Natural killer cell (primary cell): ENCODE measurements at regions not wholly inside any gene's neighbourhood (a gene's known extent, or its start where the extent isn't known, plus 50 kb on each side); places are given as distances from the start of the nearest gene placed in this dataset.

Source experiments
- ATAC-seq, 3 donors: fragments of 150-1000 bp in 2 of 3; fragments of 200-7000 bp in 1 of 3; cut with Tn5 transposase; 1 replicate in 1 of 3; 2 replicates in 2 of 3; pipeline ENCODE4 v1.10.0; 2021; ENCODE audit warnings: mild to moderate bottlenecking in 2 of 3, moderate library complexity in 2 of 3
- DNase-seq, 2 donors: peaks; one replicate each; pipeline versions ENCODE4 v3.0.0 to v3.0.0-alpha.2; 2013 to 2021; ENCODE audit warnings: mixed read lengths in 1 of 2
- H3K27ac ChIP-seq: one replicate; pipeline ENCODE4 v1.5.1; 2013; ENCODE audit warnings: mild to moderate bottlenecking, low read length
- H3K27me3 ChIP-seq: one replicate; pipeline ENCODE4 v1.6.1; 2013; ENCODE audit warnings: low read length; ENCODE audit not compliant: control insufficient read depth, insufficient read depth
- H3K36me3 ChIP-seq: one replicate; pipeline ENCODE4 v1.6.1; 2013; ENCODE audit warnings: low read length; ENCODE audit not compliant: control insufficient read depth, insufficient read depth
- H3K4me1 ChIP-seq: one replicate; pipeline ENCODE4 v1.6.1; 2013; ENCODE audit warnings: low read length; ENCODE audit not compliant: control insufficient read depth, insufficient read depth
- H3K4me3 ChIP-seq: one replicate; pipeline ENCODE4 v1.5.1; 2013; ENCODE audit warnings: low read length
- H3K9me3 ChIP-seq: one replicate; pipeline ENCODE4 v1.6.1; 2013; ENCODE audit warnings: low read length; ENCODE audit not compliant: control insufficient read depth, insufficient read depth
- H3K27ac Mint-ChIP-seq, 2 donors: one replicate each; pipeline ENCODE4 v1.8.0; 2022; ENCODE audit warnings: mild to moderate bottlenecking in 2 of 2, mixed read lengths in 2 of 2, moderate library complexity in 1 of 2
- H3K27me3 Mint-ChIP-seq, 2 donors: one replicate each; pipeline ENCODE4 v1.8.0; 2022; ENCODE audit warnings: low read depth in 2 of 2, mixed read lengths in 2 of 2
- H3K36me3 Mint-ChIP-seq: one replicate; pipeline ENCODE4 v1.8.0; 2022; ENCODE audit warnings: mixed read lengths
- H3K4me1 Mint-ChIP-seq, 2 donors: one replicate each; pipeline ENCODE4 v1.8.0; 2022; ENCODE audit warnings: mixed read lengths in 2 of 2
- H3K4me3 Mint-ChIP-seq: one replicate; pipeline ENCODE4 v1.8.0; 2022; ENCODE audit warnings: mild to moderate bottlenecking, moderate library complexity, mixed read lengths
- H3K9me3 Mint-ChIP-seq, 2 donors: one replicate each; pipeline ENCODE4 v1.8.0; 2022; ENCODE audit warnings: mixed read lengths in 2 of 2
- CTCF ChIP-seq: fragments of 200-600 bp; IDR thresholded peaks from one replicate; pipeline ENCODE4 v1.8.0; 2022; ENCODE audit warnings: antibody characterized with exemption
- WGBS: methylation state at CpG from one replicate; pipeline ENCODE4 v1.1.7; 2013; ENCODE audit warnings: missing lambda C conversion rate; ENCODE audit not compliant: insufficient coverage; 5-methylcytosine and 5-hydroxymethylcytosine counted together
- intact Hi-C: fragments of 100-400 bp; cut with micrococcal nuclease; formaldehyde crosslinking; loops from one replicate; pipeline ENCODE4 v1.14.2; 2022

- no peak overlapping the region for H3K27ac Mint-ChIP-seq
- WGBS, result 71% methylated on average over 1 of the region's 1 CpG
- ATAC-seq (no peak), DNase-seq (no peak)
- no peaks in the 10 kb centered on the region for H3K36me3 Mint-ChIP-seq
- no peak overlapping the region for H3K4me3 Mint-ChIP-seq
- no peaks in the 10 kb centered on the region for H3K27me3 Mint-ChIP-seq
- H3K36me3 ChIP-seq, result no peaks in the 10 kb centered on the region
- peaks cover 6 to 12% of the 10 kb centered on the region in 2 donors for H3K9me3 Mint-ChIP-seq
- intact Hi-C loops, result no loop called here
- H3K27ac ChIP-seq, result no peak overlapping the region
- H3K27me3 ChIP-seq, result no peaks in the 10 kb centered on the region
- no peak for TF ChIP-seq CTCF
- H3K4me1 Mint-ChIP-seq, result no peaks in the 10 kb centered on the region
- H3K9me3 ChIP-seq, result no peaks in the 10 kb centered on the region
- H3K4me3 ChIP-seq, result no peak overlapping the region
- no peaks in the 10 kb centered on the region for H3K4me1 ChIP-seq
Measured at GRCh38 chr11:80156062-80156461, 715.2 kb upstream of the TENM4 start.

- intact Hi-C loops, result no loop called here
- WGBS, result 35% methylated on average over 4 of the region's 4 CpGs
- DNase-seq, result no peak
- Histone ChIP-seq H3K27me3 (no peaks in the 10 kb centered on the region), H3K9me3 (no peaks in the 10 kb centered on the region), H3K4me1 (no peaks in the 10 kb centered on the region), H3K27ac (no peak overlapping the region), H3K36me3 (no peaks in the 10 kb centered on the region), H3K4me3 (no peak overlapping the region)
- ATAC-seq, result no peak
- no peak for TF ChIP-seq CTCF
- Mint-ChIP-seq H3K36me3 (no peaks in the 10 kb centered on the region), H3K27ac (no peak overlapping the region), H3K4me3 (no peak overlapping the region), H3K9me3 (peaks cover 6 to 12% of the 10 kb centered on the region in 2 donors), H3K4me1 (no peaks in the 10 kb centered on the region), H3K27me3 (no peaks in the 10 kb centered on the region)
Measured at GRCh38 chr11:80155412-80156017, 714.7 kb upstream of the TENM4 start.

GRCh38 chr11:80146232-80146631, 705.4 kb upstream of the TENM4 start:
- no peak overlapping the region for H3K27ac Mint-ChIP-seq
- no peaks in the 10 kb centered on the region for H3K36me3 Mint-ChIP-seq
- no peak overlapping the region for H3K4me3 ChIP-seq
- no peak overlapping the region for H3K27ac ChIP-seq
- WGBS, result 90% methylated on average over 5 of the region's 6 CpGs
- intact Hi-C loops, result no loop called here
- no peaks in the 10 kb centered on the region for H3K27me3 Mint-ChIP-seq
- H3K9me3 ChIP-seq, result peaks cover 4% of the 10 kb centered on the region
- DNase-seq, result no peak
- H3K9me3 Mint-ChIP-seq, result peaks cover 13% of the 10 kb centered on the region in 2 donors
- H3K36me3 ChIP-seq, result no peaks in the 10 kb centered on the region
- H3K4me1 Mint-ChIP-seq, result no peaks in the 10 kb centered on the region
- no peak for ATAC-seq
- no peaks in the 10 kb centered on the region for H3K27me3 ChIP-seq
- TF ChIP-seq CTCF, result no peak
- no peak overlapping the region for H3K4me3 Mint-ChIP-seq
- no peaks in the 10 kb centered on the region for H3K4me1 ChIP-seq
